NCI-H446 (cell line): ENCODE measurements at regions not wholly inside any gene's neighbourhood (a gene's known extent, or its start where the extent isn't known, plus 50 kb on each side); places are given as distances from the start of the nearest gene placed in this dataset.
"Not testable (repeated sequence)": the region's sequence is repeated elsewhere in the genome, so short reads cannot be mapped to it uniquely, and the experiment has no call there.

ENCODE experiments used
- DNase-seq, 2 experiments: peaks; one replicate each; lab custom pipeline; 2025; lab: John Stamatoyannopoulos, UW

DNA sequence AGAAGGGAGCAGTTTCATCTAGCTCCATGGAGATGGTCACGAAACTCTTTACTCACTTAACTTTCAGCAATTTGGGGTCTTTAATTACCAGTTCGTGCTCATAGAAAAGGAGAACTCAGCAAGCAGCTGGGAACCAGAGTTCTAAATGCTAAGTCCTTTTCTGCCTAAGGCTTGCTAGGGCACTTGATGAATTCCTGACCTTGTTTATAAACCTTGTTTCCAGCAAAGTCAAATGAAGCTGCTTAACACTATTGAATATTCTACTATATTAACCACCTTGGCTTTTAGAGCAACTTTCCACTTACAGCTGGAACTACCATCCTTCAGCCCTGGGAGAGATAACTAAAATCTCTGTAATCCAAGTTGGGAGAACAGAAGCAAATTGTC lies 79.5 kb upstream of the TSC22D2 start:
- DNase-seq = no peak

DNA sequence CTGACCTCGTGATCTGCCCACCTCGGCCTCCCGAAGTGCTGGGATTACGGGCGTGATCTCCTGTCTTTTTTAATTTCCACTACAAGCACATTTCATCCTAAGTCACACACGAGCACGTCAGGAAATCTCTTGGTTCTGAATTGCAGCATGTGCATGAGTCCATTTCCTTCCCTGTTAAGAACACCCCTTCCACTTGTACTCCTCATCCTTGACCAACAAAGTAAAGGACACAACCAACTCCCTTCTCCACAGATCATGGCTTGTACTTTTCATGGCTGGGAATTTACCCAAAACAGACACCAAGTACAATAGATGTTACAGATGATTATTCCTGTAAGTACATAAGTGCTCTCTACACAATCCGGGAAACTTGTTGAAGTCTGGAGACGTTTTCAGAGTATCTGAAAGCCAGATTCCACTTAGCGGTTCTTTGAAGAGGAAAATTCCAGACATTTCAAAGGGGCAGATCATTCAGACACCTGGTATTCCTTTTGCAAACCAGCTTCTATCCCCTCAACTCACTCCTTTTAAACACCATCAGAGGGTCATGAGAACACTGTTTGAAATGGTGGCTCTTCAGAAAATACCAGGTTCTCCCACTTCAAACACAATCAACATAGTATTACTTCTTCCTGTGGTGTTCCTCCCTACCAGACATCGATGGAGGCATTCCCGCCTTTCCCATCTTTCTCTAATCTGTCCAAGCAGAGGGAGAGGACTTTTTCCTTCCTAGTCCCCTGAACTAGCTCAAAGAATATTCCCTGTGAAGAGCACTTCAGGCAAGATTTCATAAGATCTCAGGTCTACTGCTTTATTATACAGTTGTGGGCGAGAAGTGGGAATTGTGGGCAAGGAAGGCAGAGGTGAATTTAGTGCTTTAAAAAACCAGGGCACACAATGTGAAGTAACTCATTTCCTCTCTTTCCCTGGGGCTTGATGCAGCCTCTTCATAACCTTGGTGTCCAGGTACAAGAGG lies 80.1 kb upstream of the TSC22D2 start:
- DNase-seq = no peak

DNA sequence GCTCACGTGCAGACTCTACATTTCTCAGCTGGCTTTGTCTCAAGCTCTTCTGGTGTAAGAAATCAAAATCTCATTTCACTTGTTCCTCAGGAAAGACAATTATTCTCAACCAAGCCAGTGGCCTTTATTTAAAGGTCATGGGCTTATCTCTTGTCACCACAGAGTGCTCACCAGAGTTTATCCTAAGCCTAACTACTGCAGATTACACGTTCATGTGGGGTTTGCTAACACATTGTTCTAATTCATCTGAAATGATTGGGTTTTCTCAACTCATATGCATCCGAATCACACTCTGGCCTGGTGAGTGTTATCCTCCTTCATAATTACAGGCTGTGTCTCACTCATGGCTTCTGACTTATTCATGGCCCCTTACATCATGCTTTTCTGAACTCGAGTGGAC lies 83.3 kb upstream of the TSC22D2 start:
- no peak for DNase-seq

DNA sequence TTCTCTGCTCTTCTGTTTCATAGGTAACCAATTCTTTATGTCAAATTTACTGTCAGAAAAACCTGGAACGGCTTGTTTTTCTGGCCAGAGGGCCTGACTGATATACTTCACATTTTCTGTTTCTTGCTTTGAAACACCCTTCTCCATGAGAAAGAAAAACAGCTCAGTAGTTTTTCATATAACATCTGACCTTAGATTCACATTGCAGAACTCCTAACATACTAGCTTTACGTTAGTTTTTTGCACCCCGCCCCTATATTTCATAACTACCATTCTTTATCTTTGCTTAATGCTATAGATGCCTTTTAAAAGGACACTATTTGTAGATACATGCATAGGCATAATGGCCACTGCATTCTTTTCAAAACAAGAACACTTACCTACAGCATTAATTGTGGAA lies 83.9 kb upstream of the TSC22D2 start:
- DNase-seq = no peak

DNA sequence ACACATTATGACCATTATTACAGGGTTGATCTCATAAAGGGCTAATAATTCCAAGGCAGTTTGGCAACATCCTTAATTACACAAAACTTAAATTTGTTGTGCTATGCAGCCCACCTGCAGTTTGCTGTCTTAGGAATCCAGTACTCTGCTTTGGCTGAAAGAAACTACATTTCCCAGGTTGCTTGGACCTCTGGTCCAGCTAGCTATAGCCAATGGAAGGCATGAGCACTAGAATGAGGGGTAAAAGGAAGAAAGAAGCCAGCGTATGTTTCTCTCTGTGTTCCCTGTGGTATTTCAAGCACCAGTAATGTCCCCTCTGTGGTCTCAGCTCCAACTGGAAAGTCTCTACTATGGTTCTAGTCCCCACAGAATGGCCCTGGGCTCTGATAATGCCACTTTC lies 84.3 kb upstream of the TSC22D2 start:
- DNase-seq = no peak

DNA sequence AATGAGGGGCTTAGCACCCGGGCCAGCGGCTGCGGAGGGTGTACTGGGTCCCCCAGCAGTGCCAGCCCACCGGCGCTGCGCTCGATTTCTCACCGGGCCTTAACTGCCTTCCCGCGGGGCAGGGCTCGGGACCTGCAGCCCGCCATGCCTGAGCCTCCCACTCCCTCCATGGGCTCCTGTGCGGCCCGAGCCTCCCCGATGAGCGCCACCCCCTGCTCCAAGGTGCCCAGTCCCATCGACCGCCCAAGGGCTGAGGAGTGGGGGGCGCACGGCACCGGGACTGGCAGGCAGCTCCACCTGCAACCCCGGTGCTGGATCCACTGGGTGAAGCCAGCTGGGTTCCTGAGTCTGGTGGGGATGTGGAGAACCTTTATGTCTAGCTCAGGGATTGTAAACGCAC lies 85.0 kb upstream of the TSC22D2 start:
- DNase-seq = not testable (repeated sequence)

DNA sequence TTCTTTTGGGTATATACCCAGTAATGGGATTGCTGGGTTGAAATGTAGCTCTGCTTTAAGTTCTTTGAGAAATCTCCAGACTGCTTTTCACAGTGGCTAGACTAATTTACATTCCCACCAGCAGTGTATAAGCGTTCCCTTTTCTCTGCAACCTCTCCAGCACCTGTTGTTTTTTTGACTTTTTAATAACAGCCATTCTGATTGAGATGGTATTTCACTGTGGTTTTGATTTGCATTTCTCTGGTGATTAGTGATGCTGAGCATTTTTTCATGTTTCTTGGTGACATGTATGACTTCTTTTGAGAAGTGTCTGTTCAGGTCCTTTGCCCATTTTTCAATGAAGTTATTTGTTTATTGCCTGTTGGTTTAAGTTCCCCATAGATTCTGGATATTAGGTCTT lies 87.1 kb upstream of the TSC22D2 start:
- DNase-seq = not testable (repeated sequence)

DNA sequence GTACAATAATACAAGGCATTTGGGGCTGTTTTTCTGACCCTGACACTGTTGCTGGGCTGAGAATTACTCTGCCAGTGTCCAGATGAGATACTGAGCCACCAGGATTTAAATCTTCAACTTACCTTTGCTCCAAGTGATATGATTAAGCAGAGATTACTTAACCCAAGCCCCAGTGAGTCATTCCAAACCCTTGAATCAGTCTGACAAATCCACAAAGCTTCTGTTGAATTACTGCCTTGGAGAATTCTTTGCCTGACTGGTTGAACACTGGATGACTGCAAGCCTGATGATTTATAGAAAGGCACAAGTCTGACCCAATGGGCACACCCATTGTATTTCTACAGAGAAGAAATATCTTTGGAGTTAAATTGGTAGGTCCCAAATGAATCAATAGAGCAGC lies 88.2 kb upstream of the TSC22D2 start:
- no peak for DNase-seq

DNA sequence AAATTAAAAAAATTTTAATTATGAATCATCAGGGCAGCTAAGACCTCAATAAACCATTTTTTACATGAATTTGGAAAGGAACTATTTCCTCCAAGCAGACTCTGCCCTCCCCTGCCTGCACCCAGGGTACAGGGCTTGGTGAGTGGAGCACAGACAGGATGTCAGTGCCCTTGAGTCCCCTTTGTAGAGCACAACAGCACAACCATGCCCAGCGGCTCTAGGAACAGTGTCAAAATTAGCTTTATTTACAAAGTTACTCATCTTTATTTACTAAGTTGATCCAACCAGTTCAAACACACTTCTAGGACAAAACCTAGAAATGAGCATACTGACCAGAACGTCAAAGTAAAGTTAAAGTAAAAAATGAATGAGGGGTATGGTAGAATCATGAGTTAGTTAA lies 90.6 kb upstream of the TSC22D2 start:
- DNase-seq = no peak

DNA sequence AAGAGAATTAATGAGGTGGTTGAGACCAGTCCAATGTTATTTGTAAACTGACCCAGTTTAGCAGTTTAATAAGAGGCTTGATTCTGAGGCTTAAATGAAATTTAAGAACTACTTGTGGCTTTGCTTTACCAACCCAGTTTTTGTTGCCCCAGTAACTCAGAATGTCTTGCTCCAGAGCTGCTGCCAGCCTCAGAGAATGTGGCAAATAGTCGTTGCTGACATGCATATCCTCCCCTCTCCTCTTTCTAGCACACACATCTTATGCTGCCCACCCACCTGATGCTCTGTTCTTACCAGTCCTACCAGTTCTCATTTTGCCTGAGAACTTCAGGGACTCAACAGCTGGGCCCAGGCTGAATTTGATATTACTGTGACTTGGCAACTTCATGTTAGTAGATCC lies 92.4 kb upstream of the TSC22D2 start:
- DNase-seq = no peak

DNA sequence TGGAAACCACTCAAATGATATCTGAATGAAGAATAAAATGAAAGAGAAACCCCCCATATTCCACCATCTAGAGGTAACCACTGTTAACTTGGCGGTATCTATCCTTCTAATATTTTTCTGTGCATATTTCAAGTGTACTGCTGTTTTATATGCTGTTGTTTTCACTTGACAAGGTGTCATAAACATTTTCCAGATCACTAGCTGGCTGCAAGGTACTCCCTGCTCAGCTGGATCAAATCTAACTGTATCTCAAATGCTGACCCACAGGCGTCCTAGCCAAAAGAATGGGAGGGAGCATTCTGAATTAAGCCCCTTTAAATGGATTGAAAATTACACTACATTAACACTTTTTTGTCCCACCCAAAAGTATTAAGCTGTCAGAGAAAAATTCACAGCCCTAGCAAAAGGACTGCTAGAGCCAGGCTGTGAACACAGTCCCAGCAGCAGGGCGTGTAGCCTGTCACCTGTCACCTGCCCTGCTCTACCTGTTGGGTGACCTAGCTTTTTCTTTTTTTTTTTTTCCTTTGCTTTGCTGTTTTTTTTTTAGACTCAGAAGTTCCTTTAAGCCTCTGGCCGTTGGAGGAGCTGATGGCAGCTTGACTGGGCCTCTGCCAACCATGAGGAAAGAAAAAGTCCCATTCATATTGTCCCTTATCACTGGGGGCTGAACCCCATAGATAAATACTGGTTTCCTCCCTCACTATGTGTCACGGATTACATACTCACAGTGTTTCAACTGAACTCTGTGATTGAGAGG lies 93.7 kb upstream of the TSC22D2 start:
- no peak for DNase-seq

DNA sequence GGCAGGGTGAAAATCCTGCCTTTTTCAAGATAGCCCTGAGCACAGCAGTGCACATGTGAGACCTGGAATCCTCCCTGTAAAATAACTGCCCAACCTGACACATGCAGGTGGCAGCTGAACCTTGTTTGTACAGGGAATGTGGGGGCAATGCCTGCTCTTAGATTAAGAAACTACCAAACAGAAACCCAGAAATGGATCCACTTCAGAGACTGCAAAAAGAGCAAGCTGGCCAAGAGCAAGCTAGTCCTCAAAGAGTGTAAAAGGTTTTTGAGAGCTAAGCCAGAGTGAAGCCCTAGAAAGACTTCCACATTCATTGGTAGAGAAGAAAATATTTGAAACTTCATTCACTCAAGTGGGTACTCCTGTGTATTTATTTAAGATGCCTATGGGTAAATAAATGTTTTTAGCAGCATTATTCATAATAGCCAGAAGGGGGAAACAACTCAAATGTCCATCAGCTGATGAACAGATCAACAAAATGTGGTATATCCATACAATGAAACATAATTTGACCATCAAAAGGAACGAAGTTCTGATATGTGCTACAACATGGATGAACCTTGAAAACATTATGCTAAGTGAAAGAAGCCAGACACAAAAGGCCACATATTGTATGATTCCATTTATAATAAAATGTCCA lies 96.0 kb upstream of the TSC22D2 start:
- DNase-seq = no peak

DNA sequence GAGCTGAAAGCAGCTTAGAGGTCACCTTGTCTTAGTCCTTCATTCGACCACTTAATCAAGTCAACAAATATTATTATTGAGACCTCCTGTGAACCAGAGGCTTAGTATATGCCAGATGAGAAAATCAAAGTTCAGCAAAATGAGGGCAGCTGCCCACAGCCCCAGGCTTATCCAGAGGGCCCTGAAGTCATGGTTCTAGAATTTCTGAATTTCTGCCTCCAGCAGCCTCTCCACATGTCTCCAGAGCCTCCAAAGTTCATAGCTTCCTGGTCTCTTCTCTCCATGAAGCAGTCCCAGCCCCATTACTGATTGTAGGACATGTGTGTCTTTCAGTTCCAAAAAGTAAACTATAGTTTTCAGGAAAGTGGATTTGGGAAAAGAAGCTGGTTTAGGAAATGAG lies 96.9 kb upstream of the TSC22D2 start:
- DNase-seq = no peak

DNA sequence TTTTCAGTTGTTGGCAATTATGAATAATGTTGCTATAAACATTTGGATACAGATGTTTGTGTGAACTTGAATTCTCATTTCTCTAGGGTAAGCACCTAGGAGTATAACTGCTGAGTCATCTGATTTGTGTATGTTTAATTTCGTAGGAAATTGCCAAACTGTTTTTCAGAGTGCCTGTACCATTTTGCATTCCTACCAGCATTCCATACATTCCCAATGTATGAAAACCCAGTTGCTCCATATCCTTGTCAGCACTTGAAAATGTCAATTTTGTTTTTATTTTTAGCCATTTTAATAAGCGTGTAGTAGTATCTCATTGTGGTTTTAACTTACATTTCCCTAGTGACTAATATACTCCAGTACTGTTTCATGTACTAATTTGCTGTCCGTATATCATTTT lies 98.5 kb upstream of the TSC22D2 start:
- no peak for DNase-seq

DNA sequence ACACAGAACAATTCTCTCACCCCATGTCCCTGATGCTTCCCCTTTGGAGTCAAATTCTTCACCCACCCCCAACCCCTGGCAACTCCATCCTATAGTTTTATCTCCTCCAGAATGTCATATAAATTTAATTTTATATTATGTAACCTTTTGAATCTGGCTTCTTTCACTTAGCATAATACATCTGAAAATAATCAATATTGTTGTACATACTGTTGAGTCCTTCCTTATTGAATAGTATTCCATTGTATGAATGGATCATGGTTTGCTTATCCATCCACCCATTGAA lies 98.9 kb upstream of the TSC22D2 start:
- DNase-seq = no peak

DNA sequence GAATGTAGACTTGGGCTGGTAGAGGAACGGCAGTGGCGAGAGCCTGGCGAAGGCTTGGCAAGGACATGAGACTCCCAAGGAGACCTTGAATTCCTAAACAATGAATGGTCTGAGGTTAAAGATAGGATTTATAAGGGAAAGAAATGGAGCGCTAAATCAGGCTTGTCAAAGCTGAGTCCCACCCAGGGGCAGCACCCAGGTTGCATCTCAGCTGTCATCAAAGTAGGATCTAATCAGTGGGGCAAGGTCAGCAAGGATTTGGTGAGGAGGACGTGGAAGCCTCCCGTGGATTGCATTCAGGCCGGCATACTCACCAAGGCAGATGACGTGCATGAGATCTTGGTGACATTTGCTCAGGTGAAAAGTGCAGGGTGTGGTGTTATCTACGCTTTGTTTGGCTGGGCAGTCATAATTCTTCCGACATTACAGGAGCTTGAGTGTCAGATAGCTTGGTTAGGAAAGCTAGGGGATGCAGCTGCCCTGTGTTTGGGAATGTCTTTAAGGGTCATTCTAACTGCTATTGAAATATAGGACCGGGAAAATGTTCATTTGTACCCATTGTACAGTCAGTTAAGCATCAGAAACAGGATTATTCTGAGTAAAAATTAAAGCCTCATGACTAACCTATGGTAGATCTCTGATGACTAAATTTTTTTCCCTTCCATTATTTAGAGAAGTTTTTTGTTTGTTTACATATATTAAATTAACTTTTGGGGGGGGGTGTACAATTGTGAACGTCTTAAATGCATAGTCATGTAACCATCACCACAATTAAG lies 99.4 kb upstream of the TSC22D2 start:
- DNase-seq = no peak

DNA sequence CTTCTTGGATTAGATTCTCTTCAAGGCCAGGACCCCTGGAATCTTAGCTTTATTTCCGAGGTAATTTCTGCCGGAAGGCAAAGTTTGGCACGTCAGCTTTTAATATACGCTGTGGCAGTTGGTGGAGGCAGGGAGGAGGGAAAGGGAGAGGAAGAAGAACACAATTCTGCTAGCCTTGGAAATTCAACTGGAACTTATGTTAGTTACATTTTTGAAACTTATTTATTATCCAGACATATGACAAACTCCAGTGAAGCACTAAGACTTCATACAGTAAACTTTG lies 100.1 kb upstream of the TSC22D2 start:
- no peak for DNase-seq

DNA sequence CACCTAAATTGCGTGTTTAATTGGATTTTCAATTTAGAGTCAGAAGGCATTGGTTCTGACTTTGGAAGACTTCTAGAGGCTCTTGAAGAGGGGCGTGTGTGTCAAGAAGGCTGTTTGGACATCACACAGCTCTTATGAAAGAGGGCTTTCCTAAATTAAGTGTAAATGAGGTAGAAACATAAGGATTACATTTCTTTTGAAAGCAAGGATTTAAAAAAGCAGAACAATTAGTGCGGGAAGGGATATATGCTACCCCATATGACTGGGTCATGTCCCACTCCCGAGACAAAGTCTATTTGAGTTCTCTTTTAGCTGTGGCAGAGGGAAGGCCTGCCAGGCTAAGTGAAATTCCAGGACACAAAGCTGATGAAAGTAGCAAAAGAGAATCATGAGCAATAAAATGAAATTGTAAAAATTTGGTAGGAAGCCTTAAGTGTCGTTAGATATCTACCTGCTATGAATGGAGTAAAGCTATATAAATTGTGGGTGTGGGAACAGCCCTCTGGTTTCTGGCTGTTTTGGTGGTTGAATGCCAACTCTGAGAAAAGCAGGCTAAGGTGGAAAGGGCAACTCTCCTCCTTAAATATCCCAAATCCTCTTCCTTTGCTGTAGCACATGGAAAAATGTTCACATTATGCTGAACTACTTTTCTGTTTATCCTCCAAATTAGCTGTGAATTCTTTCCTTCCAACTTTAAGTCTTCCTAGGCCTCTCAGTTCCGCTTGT lies 100.6 kb upstream of the TSC22D2 start:
- DNase-seq = no peak

DNA sequence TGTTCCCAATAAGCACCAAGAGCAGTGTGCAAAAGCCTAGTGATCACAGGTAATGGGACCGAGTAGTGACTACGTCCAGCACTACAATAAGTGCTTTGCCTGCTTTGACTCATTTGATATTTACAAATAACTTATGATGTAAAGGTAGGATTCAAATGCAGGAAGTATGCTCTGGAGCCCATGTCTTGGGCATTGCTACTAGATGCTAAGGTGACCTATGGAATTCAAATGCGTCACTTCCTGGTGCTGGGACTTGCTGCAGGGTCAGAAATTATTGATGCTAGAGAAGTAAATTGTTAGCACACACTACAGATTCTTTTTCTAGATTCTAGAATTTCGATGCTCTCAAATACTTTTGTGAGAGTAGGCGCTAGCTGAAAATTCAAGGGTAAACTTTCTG lies 101.2 kb upstream of the TSC22D2 start:
- DNase-seq = no peak

DNA sequence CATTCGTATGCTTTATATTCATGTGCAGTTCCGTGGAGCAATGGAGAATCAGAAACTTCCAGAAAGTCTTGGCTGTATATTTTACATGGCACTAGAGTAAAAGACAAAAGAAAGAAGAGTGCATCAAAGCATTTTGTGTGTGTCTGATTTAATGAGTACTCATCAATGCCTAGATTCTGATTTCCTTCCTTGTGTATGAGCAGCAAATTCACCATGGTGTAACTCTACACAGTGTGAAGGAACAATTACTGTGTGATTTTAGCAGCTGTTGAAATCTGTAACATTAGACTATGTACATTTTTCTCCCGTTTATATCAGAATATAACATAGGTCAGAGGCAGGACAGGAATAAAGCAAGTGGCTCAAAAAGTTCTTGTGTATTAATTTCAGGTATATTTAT lies 102.0 kb upstream of the TSC22D2 start:
- no peak for DNase-seq

DNA sequence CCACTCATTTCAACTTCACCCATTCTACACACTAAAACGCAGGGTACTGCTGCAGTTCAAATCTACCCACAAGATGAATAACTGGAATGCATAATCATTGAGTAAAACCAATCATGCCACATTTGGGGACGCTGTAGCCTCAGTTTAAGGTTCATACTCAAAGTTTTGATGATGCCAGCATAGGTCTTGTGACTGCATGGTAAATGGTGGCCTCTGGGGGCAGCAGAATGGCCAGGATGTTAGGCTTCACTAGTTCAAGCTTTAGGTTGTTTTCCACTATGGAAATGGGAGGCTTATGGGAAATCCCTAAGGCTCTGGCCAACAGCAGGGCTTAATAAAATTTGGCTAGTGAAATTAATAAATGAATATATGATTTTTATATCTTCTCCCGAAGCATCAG lies 104.3 kb upstream of the TSC22D2 start:
- no peak for DNase-seq

DNA sequence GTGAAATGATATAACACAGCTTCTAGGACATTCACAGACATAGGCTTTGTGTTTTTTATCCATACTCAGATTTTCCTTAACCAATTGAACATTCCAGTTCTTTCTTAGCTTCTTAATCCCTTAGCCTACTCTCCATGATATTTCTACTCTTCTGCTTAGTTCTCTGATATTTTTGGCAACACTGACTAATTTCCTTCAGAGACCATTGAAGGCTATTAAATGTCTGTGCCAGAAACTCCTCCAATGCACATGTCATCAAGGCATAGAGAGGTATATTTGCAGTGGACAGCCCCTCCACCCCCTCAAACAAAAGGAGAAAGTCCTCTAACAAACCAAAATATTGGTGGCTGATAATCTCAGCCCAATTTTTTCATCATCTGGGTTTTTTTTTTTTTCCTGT lies 105.9 kb upstream of the TSC22D2 start:
- DNase-seq = no peak
